Kidney (tissue), 13 donors: ENCODE measurements at regions not wholly inside any gene's neighbourhood (a gene's known extent, or its start where the extent isn't known, plus 50 kb on each side); places are given as distances from the start of the nearest gene placed in this dataset.

ENCODE experiments used
- DNase-seq, 5 donors: peaks; one replicate each; pipeline ENCODE4 v3.0.0-alpha.2; 2013 to 2020
- FAIRE-seq: peaks from 2 replicates; lab custom pipeline; 2012; peaks lifted over from hg19 to GRCh38; lab: Jason Lieb, UNC
- H3K27ac ChIP-seq, 2 donors: one replicate each; pipeline ENCODE4 v1.7.0; 2013; ENCODE audit warnings: low read depth in 2 of 2, low read length in 2 of 2, inconsistent platforms in 1 of 2
- H3K27me3 ChIP-seq: one replicate; pipeline ENCODE4 v1.7.1; 2013; ENCODE audit warnings: low read length, inconsistent platforms; ENCODE audit not compliant: control insufficient read depth, insufficient read depth
- H3K36me3 ChIP-seq, 3 donors: one replicate each; pipeline versions ENCODE4 v1.7.0 to v1.7.1; 2013; ENCODE audit warnings: low read length in 3 of 3, control low read depth in 1 of 3, inconsistent platforms in 1 of 3; ENCODE audit not compliant: insufficient read depth in 3 of 3, control insufficient read depth in 2 of 3
- H3K4me1 ChIP-seq, 3 donors: one replicate each; pipeline versions ENCODE4 v1.7.0 to v1.7.1; 2013; ENCODE audit warnings: low read length in 3 of 3, inconsistent platforms in 1 of 3, low read depth in 1 of 3; ENCODE audit not compliant: control insufficient read depth in 2 of 3, insufficient read depth in 2 of 3
- H3K4me3 ChIP-seq, 3 donors: one replicate each; pipeline versions ENCODE4 v1.7.0 to v1.8.1; 2013; ENCODE audit warnings: low read length in 3 of 3, control low read depth in 1 of 3, inconsistent platforms in 1 of 3
- H3K9ac ChIP-seq, 3 donors: one replicate each; pipeline versions ENCODE4 v1.7.0 to v1.7.1; 2013; ENCODE audit warnings: low read length in 3 of 3, control low read depth in 1 of 3, inconsistent platforms in 1 of 3
- H3K9me3 ChIP-seq, 3 donors: one replicate each; pipeline versions ENCODE4 v1.7.0 to v1.7.1; 2013; ENCODE audit warnings: low read length in 3 of 3, control low read depth in 1 of 3, inconsistent platforms in 1 of 3; ENCODE audit not compliant: control insufficient read depth in 2 of 3, insufficient read depth in 1 of 3
- CTCF ChIP-seq: IDR thresholded peaks from 3 replicates; pipeline ENCODE4 v1.5.1; 2012; ENCODE audit warnings: mild to moderate bottlenecking, moderate library complexity, borderline replicate concordance; ENCODE audit not compliant: insufficient read depth; ENCODE audit errors: extremely low read depth
- intact Hi-C: fragments of 100-400 bp; cut with DNase I; formaldehyde crosslinking; loops from one replicate; pipeline ENCODE4 v1.11.1; 2022
- donor health status: control.
- donor health status: control.
- donor health status: control.
- donor health status: control.
- donor health status: control.
- donor health status: DM: yes; HTN: yes; CAD: no.
- donor health status: Normal renal cell carcinoma (clear cell type).

GRCh38 chr6:105818505-105818904, 267.6 kb upstream of the PRDM1 start:
- Histone ChIP-seq H3K4me1 (no peaks in the 10 kb centered on the region), H3K27ac (no peak overlapping the region), H3K27me3 (no peaks in the 10 kb centered on the region), H3K9me3 (no peaks in the 10 kb centered on the region), H3K4me3 (no peak overlapping the region), H3K36me3 (no peaks in the 10 kb centered on the region), H3K9ac (no peak overlapping the region)
- intact Hi-C loops = no loop called here
- no peak for FAIRE-seq
- no peak for DNase-seq
- no peak for TF ChIP-seq CTCF

- no peaks in the 10 kb centered on the region for H3K9me3 ChIP-seq
- FAIRE-seq (no peak), DNase-seq (no peak)
- no peaks in the 10 kb centered on the region for H3K4me1 ChIP-seq
- intact Hi-C loops = no loop called here
- no peaks in the 10 kb centered on the region for H3K36me3 ChIP-seq
- no peak for TF ChIP-seq CTCF
- H3K4me3 ChIP-seq = no peak overlapping the region
- H3K27me3 ChIP-seq = no peaks in the 10 kb centered on the region
- H3K27ac ChIP-seq = no peak overlapping the region
- H3K9ac ChIP-seq = no peak overlapping the region
Observed at GRCh38 chr6:105817961-105818360, 268.2 kb upstream of the PRDM1 start.

GRCh38 chr6:105817370-105817769, 268.8 kb upstream of the PRDM1 start:
- no peaks in the 10 kb centered on the region for H3K27me3 ChIP-seq
- H3K27ac ChIP-seq = no peak overlapping the region
- no peaks in the 10 kb centered on the region for H3K9me3 ChIP-seq
- TF ChIP-seq CTCF = no peak
- no peaks in the 10 kb centered on the region for H3K4me1 ChIP-seq
- FAIRE-seq (no peak), DNase-seq (no peak)
- H3K36me3 ChIP-seq = no peaks in the 10 kb centered on the region
- no peak overlapping the region for H3K9ac ChIP-seq
- intact Hi-C loops = no loop called here
- no peak overlapping the region for H3K4me3 ChIP-seq

GRCh38 chr6:105816847-105817246, 269.3 kb upstream of the PRDM1 start:
- H3K9me3 ChIP-seq = no peaks in the 10 kb centered on the region
- H3K27ac ChIP-seq = no peak overlapping the region
- no peak overlapping the region for H3K4me3 ChIP-seq
- no peaks in the 10 kb centered on the region for H3K4me1 ChIP-seq
- no peaks in the 10 kb centered on the region for H3K27me3 ChIP-seq
- FAIRE-seq (no peak), DNase-seq (no peak)
- H3K9ac ChIP-seq = no peak overlapping the region
- no peaks in the 10 kb centered on the region for H3K36me3 ChIP-seq
- no peak for TF ChIP-seq CTCF
- intact Hi-C loops = no loop called here
